ENCODE measurements at regions not wholly inside any gene's neighbourhood (a gene's known extent, or its start where the extent isn't known, plus 50 kb on each side); places are given as distances from the start of the nearest gene placed in this dataset.

GRCh38 chr5:152527358-152528052 lies 122.4 kb upstream of the NMUR2 start:
- no peaks in the 10 kb centered on the region for H3K27me3 ChIP-seq
- no peak overlapping the region for H3K27ac ChIP-seq
- H3K4me3 ChIP-seq: no peak overlapping the region
- 42 to 49% methylated on average over 3 of the region's 3 CpGs for WGBS, 2 donors
- H3K9me3 ChIP-seq: no peaks in the 10 kb centered on the region
- DNase-seq (ENCODE audit: low spot score in 2 of 2): no peak
- H3K4me1 ChIP-seq: peaks cover 0 to 5% (median 2%) of the 10 kb centered on the region in 4 donors
- no peaks in the 10 kb centered on the region for H3K36me3 ChIP-seq
- TF ChIP-seq, protein P1, sequence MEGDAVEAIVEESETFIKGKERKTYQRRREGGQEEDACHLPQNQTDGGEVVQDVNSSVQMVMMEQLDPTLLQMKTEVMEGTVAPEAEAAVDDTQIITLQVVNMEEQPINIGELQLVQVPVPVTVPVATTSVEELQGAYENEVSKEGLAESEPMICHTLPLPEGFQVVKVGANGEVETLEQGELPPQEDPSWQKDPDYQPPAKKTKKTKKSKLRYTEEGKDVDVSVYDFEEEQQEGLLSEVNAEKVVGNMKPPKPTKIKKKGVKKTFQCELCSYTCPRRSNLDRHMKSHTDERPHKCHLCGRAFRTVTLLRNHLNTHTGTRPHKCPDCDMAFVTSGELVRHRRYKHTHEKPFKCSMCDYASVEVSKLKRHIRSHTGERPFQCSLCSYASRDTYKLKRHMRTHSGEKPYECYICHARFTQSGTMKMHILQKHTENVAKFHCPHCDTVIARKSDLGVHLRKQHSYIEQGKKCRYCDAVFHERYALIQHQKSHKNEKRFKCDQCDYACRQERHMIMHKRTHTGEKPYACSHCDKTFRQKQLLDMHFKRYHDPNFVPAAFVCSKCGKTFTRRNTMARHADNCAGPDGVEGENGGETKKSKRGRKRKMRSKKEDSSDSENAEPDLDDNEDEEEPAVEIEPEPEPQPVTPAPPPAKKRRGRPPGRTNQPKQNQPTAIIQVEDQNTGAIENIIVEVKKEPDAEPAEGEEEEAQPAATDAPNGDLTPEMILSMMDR (IDR thresholded peaks at IDR 0.05): no peak

DNA sequence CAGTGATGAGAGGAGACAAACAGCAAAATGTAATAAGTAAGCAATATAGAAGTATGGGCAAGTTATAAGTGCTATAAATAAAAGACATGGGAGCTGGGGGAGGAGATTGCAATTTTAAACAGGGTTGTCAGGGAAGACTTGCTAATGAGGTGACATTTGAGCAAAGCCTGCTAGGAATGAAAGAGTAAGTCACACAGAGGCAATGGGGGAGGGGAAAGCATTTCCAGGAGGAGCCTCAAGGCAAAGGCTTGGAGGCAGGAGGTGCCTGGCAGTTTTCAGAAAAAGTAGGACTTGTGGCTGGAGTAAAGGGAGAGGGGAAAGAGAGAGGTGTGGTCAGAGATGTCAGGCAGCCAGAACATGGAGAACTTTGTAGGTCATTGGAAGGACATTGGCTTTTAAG lies 124.4 kb upstream of the NMUR2 start:
- Histone ChIP-seq H3K36me3 (no peaks in the 10 kb centered on the region), H3K27ac (no peak overlapping the region), H3K4me3 (no peak overlapping the region), H3K9me3 (no peaks in the 10 kb centered on the region), H3K4me1 (peaks cover 0 to 5% (median 2%) of the 10 kb centered on the region in 4 donors), H3K27me3 (no peaks in the 10 kb centered on the region)
- TF ChIP-seq POLR2A (IDR thresholded peaks at IDR 0.05) (no peak), EP300 (IDR thresholded peaks at IDR 0.05) (no peak)
- TF ChIP-seq, protein P1 (IDR thresholded peaks at IDR 0.05): no peak
- no peak for DNase-seq (ENCODE audit: low spot score in 2 of 2)

- WGBS, 2 donors: 20 to 25% methylated on average over 2 of the region's 2 CpGs
- Histone ChIP-seq H3K4me3 (no peak overlapping the region), H3K27me3 (no peaks in the 10 kb centered on the region), H3K36me3 (no peaks in the 10 kb centered on the region), H3K4me1 (peaks cover 0 to 4% (median 0%) of the 10 kb centered on the region in 4 donors), H3K27ac (no peak overlapping the region), H3K9me3 (no peaks in the 10 kb centered on the region)
- TF ChIP-seq POLR2A (IDR thresholded peaks at IDR 0.05): no peak
- TF ChIP-seq, protein P1 (IDR thresholded peaks at IDR 0.05): peak in 4 of 5 experiments; percentile 36 to 63 (median 51)
- peak in 1 of 2 donors; percentile 27 for DNase-seq (ENCODE audit: low spot score in 2 of 2)
Observed at GRCh38 chr5:152532714-152533113, 127.6 kb upstream of the NMUR2 start.

DNA sequence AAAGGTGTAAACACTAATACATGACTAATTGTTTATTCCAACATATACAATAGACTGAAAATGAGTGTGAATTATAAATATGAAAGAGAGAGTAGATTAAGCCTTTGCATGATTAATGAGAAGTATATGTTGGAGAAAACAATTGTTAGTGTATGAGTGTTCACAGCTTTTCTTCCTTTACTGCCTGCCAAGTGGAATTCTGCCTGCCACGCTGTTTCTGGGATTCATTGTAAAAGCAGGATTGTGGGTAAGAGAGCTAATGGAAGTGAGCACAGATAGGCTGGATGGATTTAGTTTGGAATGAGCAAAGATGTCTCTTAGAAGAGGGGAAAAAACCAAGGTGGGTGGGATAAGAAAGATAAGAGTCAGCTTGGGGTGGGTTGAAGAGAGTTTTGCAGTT lies 129.6 kb upstream of the NMUR2 start:
- no peaks in the 10 kb centered on the region for H3K27me3 ChIP-seq
- 26 to 29% methylated on average over 1 of the region's 1 CpG for WGBS, 2 donors

DNA sequence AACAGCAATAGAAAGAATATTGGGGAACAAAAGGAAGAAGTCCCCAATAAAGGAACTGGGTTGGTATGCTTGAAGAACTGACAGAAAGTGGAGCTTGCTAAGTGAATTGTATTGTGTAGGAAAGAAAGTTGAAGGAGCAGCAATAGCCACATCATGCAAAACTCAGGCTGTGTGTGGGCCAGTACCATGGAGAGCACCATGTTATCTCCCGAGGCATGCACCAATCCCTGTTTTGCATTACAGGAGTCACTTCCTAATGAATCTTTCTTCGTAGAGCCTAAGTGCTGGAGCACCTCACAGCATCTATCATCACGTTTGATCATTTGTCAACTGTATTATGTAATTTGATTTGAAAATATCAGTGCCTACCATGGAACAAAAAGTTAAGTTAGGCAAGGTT lies 137.7 kb upstream of the NMUR2 start:
- H3K27ac ChIP-seq: no peak overlapping the region
- TF ChIP-seq POLR2A (IDR thresholded peaks at IDR 0.05): no peak
- no peak overlapping the region for H3K4me3 ChIP-seq

More for the DNA sequence above, 129.6 kb upstream of the NMUR2 start:
- Histone ChIP-seq H3K27ac (no peak overlapping the region), H3K4me3 (no peak overlapping the region), H3K9me3 (no peaks in the 10 kb centered on the region), H3K36me3 (no peaks in the 10 kb centered on the region), H3K4me1 (no peaks in the 10 kb centered on the region)
- no peak for TF ChIP-seq POLR2A (IDR thresholded peaks at IDR 0.05)
- TF ChIP-seq, protein P1 (IDR thresholded peaks at IDR 0.05): no peak
- no peak for DNase-seq (ENCODE audit: low spot score in 2 of 2)

GRCh38 chr5:152546493-152546892 lies 141.4 kb upstream of the NMUR2 start:
- no peak overlapping the region for H3K27ac ChIP-seq
- H3K4me1 ChIP-seq: no peaks in the 10 kb centered on the region
- no peaks in the 10 kb centered on the region for H3K27me3 ChIP-seq
- no peaks in the 10 kb centered on the region for H3K36me3 ChIP-seq
- no peak for DNase-seq (ENCODE audit: low spot score in 2 of 2)
- H3K9me3 ChIP-seq: no peaks in the 10 kb centered on the region
- H3K4me3 ChIP-seq: no peak overlapping the region
- TF ChIP-seq, protein P1 (IDR thresholded peaks at IDR 0.05): no peak
- TF ChIP-seq POLR2A (IDR thresholded peaks at IDR 0.05): no peak
- no peak for TF ChIP-seq EP300 (IDR thresholded peaks at IDR 0.05)
- WGBS, 2 donors: 82% methylated on average over 2 of the region's 2 CpGs

More for the DNA sequence above, 137.7 kb upstream of the NMUR2 start:
- Histone ChIP-seq H3K36me3 (no peaks in the 10 kb centered on the region), H3K4me1 (no peaks in the 10 kb centered on the region), H3K9me3 (no peaks in the 10 kb centered on the region), H3K27me3 (no peaks in the 10 kb centered on the region)
- 6 to 8% methylated on average over 3 of the region's 3 CpGs for WGBS, 2 donors
- DNase-seq (ENCODE audit: low spot score in 2 of 2): no peak
